ENCODE measurements at regions not wholly inside any gene's neighbourhood (a gene's known extent, or its start where the extent isn't known, plus 50 kb on each side); places are given as distances from the start of the nearest gene placed in this dataset.
"Not testable (repeated sequence)": the region's sequence is repeated elsewhere in the genome, so short reads cannot be mapped to it uniquely, and the experiment has no call there.

DNA sequence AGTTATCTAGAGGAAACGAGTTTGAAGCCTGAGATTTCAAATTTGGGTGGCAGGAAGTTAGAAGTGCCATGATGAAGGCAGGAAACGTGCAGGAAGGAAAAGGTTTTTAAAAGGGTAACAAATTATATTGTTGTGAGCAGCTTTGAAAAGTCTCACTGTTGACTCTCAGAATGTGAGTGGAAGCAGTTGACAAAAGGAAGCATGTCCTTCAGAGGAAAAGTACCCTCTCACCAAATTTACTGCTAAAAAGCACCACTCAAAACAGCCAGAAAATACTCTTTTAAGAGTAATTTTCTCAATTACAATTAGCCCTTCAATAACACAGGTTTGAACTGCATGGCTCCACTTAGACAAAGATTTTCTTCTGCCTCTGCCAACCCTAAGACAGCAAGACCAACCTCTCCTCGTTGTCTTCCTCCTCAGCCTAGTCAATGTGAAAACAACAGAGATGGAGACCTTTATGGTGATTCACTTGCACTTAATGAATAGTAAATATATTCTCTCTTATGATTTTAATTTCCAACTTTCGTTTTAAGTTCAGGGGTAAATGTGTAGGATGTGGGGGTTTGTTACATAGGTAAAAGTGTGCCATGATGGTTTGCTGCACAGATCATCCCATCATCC, 117.1 kb upstream of the LIPC start:
- Histone ChIP-seq H3K27me3 (ENCODE audit: insufficient read depth, low read depth) (no peaks in the 10 kb centered on the region), H3K4me2 (no peak overlapping the region), H3K27ac (no peak overlapping the region), H3K4me3 (IDR thresholded peaks at IDR 0.05; ENCODE audit: insufficient read depth, low read depth, low read length) (no peak overlapping the region), H3K79me2 (ENCODE audit: insufficient read depth, low read depth) (no peaks in the 10 kb centered on the region), H3K4me1 (ENCODE audit: low read depth, poor library complexity, severe bottlenecking) (no peaks in the 10 kb centered on the region), H4K20me1 (ENCODE audit: insufficient read depth) (no peaks in the 10 kb centered on the region), H3K36me3 (ENCODE audit: insufficient read depth) (no peaks in the 10 kb centered on the region), H3K9ac (no peak overlapping the region), H2AFZ (ENCODE audit: low read depth) (no peak overlapping the region)
- TF ChIP-seq, protein P1, sequence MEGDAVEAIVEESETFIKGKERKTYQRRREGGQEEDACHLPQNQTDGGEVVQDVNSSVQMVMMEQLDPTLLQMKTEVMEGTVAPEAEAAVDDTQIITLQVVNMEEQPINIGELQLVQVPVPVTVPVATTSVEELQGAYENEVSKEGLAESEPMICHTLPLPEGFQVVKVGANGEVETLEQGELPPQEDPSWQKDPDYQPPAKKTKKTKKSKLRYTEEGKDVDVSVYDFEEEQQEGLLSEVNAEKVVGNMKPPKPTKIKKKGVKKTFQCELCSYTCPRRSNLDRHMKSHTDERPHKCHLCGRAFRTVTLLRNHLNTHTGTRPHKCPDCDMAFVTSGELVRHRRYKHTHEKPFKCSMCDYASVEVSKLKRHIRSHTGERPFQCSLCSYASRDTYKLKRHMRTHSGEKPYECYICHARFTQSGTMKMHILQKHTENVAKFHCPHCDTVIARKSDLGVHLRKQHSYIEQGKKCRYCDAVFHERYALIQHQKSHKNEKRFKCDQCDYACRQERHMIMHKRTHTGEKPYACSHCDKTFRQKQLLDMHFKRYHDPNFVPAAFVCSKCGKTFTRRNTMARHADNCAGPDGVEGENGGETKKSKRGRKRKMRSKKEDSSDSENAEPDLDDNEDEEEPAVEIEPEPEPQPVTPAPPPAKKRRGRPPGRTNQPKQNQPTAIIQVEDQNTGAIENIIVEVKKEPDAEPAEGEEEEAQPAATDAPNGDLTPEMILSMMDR (conservative IDR thresholded peaks at IDR 0.05; ENCODE audit: low read depth, low read length) = no peak

DNA sequence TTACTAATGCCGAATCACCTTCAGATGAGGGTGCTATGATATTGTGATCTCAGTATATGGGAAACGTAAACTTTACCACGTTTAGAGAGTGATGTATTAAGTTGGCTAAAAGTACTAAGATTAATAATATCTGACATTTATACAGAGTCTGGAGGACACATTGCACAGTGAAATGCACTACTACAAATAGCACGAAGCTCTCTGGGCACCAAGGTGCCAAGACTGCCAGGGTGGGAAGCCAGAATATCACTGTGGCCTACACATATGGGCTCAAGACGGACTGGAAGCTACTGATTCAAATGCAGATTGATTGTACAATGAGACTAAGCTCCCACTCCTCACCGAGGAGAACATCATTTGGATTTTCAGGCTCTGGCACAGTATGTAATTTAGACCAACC, 113.3 kb upstream of the LIPC start:
- H3K9ac ChIP-seq = no peak overlapping the region
- H3K4me2 ChIP-seq = no peak overlapping the region
- no peak overlapping the region for H2AFZ ChIP-seq (ENCODE audit: low read depth)
- TF ChIP-seq, protein P1 (conservative IDR thresholded peaks at IDR 0.05; ENCODE audit: low read depth, low read length) = no peak
- H3K36me3 ChIP-seq (ENCODE audit: insufficient read depth) = no peaks in the 10 kb centered on the region
- H3K79me2 ChIP-seq (ENCODE audit: insufficient read depth, low read depth) = no peaks in the 10 kb centered on the region
- H3K27me3 ChIP-seq (ENCODE audit: insufficient read depth, low read depth) = no peaks in the 10 kb centered on the region
- H3K4me1 ChIP-seq (ENCODE audit: low read depth, poor library complexity, severe bottlenecking) = no peaks in the 10 kb centered on the region
- H3K4me3 ChIP-seq (IDR thresholded peaks at IDR 0.05; ENCODE audit: insufficient read depth, low read depth, low read length) = no peak overlapping the region
- H4K20me1 ChIP-seq (ENCODE audit: insufficient read depth) = no peaks in the 10 kb centered on the region
- no peak overlapping the region for H3K27ac ChIP-seq

DNA sequence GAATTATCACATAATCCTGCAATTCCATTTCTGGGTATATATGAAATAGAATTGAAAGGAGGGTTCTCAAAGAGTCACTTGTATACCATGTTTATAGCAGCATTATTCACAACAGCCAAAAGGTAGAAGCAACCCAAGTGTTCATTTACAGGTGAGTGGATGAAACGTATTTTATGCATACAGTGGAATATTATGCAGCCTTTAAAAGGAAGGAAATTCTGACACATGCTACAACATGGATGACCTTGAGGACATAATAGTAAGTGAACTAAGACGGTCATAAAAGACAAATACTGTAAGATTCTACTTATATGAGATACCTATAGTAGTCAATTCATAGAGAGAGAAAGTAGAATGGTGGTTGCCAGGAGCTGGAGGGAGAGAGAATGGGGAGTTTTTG, 110.8 kb upstream of the LIPC start:
- Histone ChIP-seq H3K4me3 (IDR thresholded peaks at IDR 0.05; ENCODE audit: insufficient read depth, low read depth, low read length) (no peak overlapping the region), H3K4me2 (no peak overlapping the region), H3K4me1 (ENCODE audit: low read depth, poor library complexity, severe bottlenecking) (no peaks in the 10 kb centered on the region), H3K79me2 (ENCODE audit: insufficient read depth, low read depth) (no peaks in the 10 kb centered on the region), H3K9ac (no peak overlapping the region), H3K27me3 (ENCODE audit: insufficient read depth, low read depth) (no peaks in the 10 kb centered on the region), H4K20me1 (ENCODE audit: insufficient read depth) (no peaks in the 10 kb centered on the region), H3K27ac (no peak overlapping the region), H2AFZ (ENCODE audit: low read depth) (no peak overlapping the region), H3K36me3 (ENCODE audit: insufficient read depth) (no peaks in the 10 kb centered on the region)
- TF ChIP-seq, protein P1 (conservative IDR thresholded peaks at IDR 0.05; ENCODE audit: low read depth, low read length) = no peak

DNA sequence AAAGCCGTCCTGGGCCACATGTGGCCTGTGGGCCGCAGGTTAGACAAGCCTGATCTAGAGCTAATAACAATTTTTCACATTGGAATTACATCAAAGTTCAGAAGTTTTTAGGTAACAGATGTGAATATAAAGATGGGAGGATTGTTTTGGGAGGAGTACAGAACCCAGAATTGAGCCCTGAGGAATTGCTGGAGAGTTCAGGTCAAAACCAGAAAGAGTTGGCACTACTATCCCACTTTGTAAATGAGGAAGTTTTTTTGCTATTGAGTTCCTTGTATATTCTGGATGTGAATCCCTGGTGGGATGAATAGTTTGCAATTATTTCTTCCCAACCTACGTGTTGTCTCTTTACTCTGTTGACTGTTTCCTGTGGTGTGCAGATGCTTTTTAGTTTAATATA, 109.5 kb upstream of the LIPC start:
- H3K4me3 ChIP-seq (IDR thresholded peaks at IDR 0.05; ENCODE audit: insufficient read depth, low read depth, low read length) = no peak overlapping the region
- no peaks in the 10 kb centered on the region for H3K27me3 ChIP-seq (ENCODE audit: insufficient read depth, low read depth)
- H3K27ac ChIP-seq = no peak overlapping the region
- H2AFZ ChIP-seq (ENCODE audit: low read depth) = no peak overlapping the region
- no peaks in the 10 kb centered on the region for H3K4me1 ChIP-seq (ENCODE audit: low read depth, poor library complexity, severe bottlenecking)
- no peaks in the 10 kb centered on the region for H3K36me3 ChIP-seq (ENCODE audit: insufficient read depth)
- H3K4me2 ChIP-seq = no peak overlapping the region
- H3K79me2 ChIP-seq (ENCODE audit: insufficient read depth, low read depth) = no peaks in the 10 kb centered on the region
- TF ChIP-seq, protein P1 (conservative IDR thresholded peaks at IDR 0.05; ENCODE audit: low read depth, low read length) = no peak
- no peak overlapping the region for H3K9ac ChIP-seq
- H4K20me1 ChIP-seq (ENCODE audit: insufficient read depth) = no peaks in the 10 kb centered on the region

DNA sequence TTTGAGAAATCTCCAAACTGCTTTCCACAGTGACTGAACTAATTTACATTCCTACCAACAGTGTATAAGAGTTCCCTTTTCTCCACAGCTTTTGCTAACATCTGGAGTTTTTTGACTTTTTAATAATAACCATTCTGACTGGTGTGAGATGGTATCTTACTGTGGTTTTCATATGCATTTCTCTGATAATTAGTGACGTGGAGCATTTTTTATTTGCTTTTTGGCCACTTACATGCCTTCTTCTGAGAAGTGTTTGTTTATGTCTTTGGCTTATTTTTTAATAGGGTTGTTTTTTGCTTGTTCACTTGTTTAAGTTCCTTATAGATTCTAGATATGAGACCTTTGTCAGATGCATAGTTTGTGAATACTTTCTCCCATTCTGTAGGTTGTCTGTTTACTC, 108.5 kb upstream of the LIPC start:
- H3K36me3 ChIP-seq (ENCODE audit: insufficient read depth); H3K4me1 ChIP-seq (ENCODE audit: low read depth, poor library complexity, severe bottlenecking); H4K20me1 ChIP-seq (ENCODE audit: insufficient read depth); H3K4me2 ChIP-seq; H3K4me3 ChIP-seq (IDR thresholded peaks at IDR 0.05; ENCODE audit: insufficient read depth, low read depth, low read length); H3K27me3 ChIP-seq (ENCODE audit: insufficient read depth, low read depth); H3K27ac ChIP-seq; H2AFZ ChIP-seq (ENCODE audit: low read depth); H3K9ac ChIP-seq; H3K79me2 ChIP-seq (ENCODE audit: insufficient read depth, low read depth): not testable (repeated sequence)
